AG09309 (cell line): ENCODE measurements at regions not wholly inside any gene's neighbourhood (a gene's known extent, or its start where the extent isn't known, plus 50 kb on each side); places are given as distances from the start of the nearest gene placed in this dataset.

Source experiments
- DNase-seq: peaks from one replicate; pipeline ENCODE4 v3.0.0-alpha.2; 2010; ENCODE audit warnings: low read depth
- H3K4me3 ChIP-seq: 2 replicates; pipeline ENCODE4 v1.5.1; 2011; ENCODE audit warnings: mild to moderate bottlenecking, low read depth, low read length, moderate library complexity; ENCODE audit not compliant: control insufficient read depth
- TF ChIP-seq, protein P1 (sequence below): IDR thresholded peaks from 2 replicates; pipeline ENCODE4 v1.5.1; 2011; ENCODE audit warnings: mild to moderate bottlenecking, low read depth, low read length, inconsistent platforms; ENCODE audit not compliant: insufficient read depth, control insufficient read depth; ENCODE audit errors: missing control alignments

DNA sequence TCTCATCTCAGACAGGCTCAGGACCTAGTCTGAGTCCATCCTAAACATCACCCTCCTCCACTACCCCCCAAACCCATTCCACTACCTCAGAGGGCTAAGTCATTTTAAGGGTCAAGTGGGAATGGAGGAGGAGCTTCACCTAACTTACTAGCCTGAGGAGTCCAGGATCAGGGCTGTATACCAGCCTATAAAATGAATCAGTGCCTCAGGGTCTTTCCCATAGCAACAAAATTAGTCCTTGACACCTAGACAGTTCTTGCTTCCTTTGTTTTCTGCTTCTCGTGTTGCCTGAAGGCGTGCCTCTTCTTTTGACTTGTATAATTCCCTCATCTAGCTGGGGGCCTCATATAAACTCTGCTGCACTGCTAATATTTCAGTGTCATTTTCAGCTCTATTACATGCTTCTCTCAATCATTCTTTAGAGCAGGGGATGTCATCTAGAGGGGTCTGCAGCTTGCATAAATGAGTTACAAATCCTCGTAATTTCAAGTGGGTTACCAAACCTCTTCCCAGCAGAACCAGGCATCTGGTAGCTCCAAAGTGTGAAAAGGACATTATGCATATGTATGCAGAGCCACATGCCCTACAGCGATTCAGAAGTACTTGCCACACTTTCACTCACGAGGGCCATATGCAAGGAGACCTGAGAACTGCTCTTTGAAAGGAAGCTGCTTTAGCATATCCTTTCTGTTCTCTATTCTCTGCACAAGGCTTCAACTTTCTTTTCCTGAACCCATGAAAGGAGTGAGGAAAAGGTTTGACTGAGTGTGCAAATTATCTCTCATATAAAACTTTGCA is 311.7 kb upstream of the SEMA6D start:
- TF ChIP-seq, protein P1, sequence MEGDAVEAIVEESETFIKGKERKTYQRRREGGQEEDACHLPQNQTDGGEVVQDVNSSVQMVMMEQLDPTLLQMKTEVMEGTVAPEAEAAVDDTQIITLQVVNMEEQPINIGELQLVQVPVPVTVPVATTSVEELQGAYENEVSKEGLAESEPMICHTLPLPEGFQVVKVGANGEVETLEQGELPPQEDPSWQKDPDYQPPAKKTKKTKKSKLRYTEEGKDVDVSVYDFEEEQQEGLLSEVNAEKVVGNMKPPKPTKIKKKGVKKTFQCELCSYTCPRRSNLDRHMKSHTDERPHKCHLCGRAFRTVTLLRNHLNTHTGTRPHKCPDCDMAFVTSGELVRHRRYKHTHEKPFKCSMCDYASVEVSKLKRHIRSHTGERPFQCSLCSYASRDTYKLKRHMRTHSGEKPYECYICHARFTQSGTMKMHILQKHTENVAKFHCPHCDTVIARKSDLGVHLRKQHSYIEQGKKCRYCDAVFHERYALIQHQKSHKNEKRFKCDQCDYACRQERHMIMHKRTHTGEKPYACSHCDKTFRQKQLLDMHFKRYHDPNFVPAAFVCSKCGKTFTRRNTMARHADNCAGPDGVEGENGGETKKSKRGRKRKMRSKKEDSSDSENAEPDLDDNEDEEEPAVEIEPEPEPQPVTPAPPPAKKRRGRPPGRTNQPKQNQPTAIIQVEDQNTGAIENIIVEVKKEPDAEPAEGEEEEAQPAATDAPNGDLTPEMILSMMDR = no peak
- H3K4me3 ChIP-seq = no peak overlapping the region
- no peak for DNase-seq

DNA sequence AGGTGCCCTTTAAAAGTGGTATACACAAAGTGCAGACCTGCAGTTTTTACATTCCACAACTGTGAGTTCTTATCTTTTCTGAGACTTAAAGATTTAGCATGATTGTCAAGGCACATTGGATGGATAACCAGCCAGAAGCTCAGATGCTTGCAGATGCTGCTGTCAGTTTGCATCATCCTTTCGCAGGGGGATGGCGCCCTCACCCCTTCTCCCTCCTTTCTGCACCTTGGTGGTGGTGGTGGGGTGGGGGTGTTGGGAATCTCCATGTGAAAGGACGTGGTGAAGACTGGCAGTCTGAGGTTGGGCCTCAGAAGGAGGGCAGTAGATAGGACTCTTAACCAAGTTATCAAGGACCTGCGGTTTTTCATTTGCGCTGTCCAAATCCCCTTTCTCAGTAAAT is 309.6 kb upstream of the SEMA6D start:
- H3K4me3 ChIP-seq = no peak overlapping the region
- DNase-seq = no peak
- TF ChIP-seq, protein P1 = no peak

DNA sequence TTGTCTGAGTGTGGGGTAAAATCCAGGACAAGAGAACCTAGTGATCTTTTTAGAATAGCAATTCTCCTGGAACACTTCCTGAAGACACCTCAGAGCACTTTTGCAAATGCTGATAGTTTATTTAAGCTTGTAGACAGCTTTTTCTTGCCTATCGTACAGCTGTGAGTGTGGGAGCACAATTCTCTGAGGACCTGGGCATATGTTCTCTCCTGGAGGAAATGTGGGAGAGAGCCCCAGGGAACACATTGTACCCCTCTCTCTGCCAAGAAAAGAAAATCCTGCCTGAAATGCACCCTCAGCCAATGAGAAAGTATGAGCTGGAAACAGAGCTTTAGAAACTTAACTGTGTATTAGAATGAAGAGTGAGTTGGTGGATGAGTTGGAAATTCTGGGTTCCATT is 308.3 kb upstream of the SEMA6D start:
- no peak overlapping the region for H3K4me3 ChIP-seq
- DNase-seq = no peak
- TF ChIP-seq, protein P1 = no peak

DNA sequence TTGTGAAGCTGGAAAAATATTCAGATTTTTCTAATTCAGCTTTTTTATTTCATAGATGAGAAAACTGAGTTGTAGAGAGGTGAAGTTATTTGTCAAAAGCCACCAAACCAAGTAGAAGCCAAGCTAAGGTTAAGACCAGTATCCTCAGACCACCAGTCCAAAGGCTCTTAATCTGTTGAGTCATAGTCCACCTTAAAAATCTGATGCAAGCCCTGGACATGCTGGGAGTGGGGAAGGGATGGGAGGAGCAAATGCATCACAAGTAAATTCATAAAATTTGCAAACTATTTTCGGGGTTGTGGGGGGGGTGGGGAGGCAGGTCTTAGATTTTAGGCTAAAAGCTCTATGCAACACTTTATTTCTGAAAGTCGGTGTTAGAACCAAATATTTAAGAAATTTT is 307.7 kb upstream of the SEMA6D start:
- TF ChIP-seq, protein P1 = no peak
- no peak for DNase-seq
- H3K4me3 ChIP-seq = no peak overlapping the region

DNA sequence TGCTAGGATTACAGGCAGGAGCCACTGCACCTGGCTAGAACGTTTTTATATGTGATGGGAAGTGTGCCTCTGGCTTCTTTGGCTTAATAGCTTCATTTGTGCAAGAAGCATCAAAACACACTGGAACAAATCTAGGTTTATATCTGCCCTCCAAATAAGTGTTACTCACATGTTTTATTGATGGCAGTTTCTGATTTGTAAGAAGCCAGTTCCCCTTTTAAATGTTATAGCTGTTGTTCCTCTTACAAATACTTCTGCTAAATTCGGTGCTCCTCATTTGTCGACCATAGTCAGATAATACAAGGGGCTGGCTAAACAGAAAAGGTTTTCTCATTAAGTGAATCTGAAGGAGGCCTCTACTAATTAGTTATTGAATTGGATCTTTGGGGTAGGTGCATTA is 307.1 kb upstream of the SEMA6D start:
- H3K4me3 ChIP-seq = no peak overlapping the region
- no peak for DNase-seq
- TF ChIP-seq, protein P1 = no peak

DNA sequence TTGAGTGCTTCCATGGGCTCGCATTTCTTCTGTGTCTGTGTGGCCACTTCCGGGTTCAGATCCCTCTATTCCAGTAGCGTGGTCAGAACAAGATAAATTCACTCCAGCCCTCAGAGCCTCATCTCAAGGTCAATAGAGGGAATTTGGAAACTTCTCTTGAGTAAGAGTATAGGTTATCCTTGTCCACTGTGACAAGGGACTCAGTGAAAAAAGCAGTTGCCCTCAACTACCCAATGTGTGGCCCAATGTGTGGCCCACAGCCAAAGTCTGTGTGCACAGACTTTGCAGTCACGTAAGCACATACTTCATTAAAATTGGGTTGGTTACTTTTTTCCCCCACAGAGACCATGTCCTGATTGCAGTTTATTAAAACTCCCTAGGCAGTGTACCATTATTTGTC is 305.6 kb upstream of the SEMA6D start:
- TF ChIP-seq, protein P1 = no peak
- no peak overlapping the region for H3K4me3 ChIP-seq
- DNase-seq = no peak
